Panc1 (cell line): ENCODE measurements at regions not wholly inside any gene's neighbourhood (a gene's known extent, or its start where the extent isn't known, plus 50 kb on each side); places are given as distances from the start of the nearest gene placed in this dataset.

Source experiments
- ATAC-seq: fragments of 200-7000 bp; cut with Tn5 transposase; 2 replicates; pipeline ENCODE4 v1.9.1; 2020; ENCODE audit warnings: mild to moderate bottlenecking, moderate library complexity
- BruUV-seq: library from RNA; stranded (reverse); fragments of 400-500 nt; replicated peaks from 2 replicates; lab custom pipeline; 2021; lab: Mats Ljungman, UMichigan
- CTCF ChIA-PET: fragments of 300-600 bp; sonication (Branson Sonifier 250); formaldehyde crosslinking; loops from one replicate; lab custom pipeline; 2022; ENCODE audit warnings: antibody characterized with exemption; lab: Charles Lee
- POLR2A ChIA-PET: fragments of 300-600 bp; sonication (Branson Sonifier 250); formaldehyde crosslinking; loops from one replicate; lab custom pipeline; 2022; ENCODE audit warnings: antibody characterized with exemption; lab: Charles Lee
- DNase-seq: peaks from one replicate; pipeline ENCODE4 v3.0.0-alpha.2; 2010; ENCODE audit warnings: low read depth, low spot score
- H3K27ac ChIP-seq: 2 replicates; pipeline ENCODE4 v1.5.1; 2011; ENCODE audit warnings: mild to moderate bottlenecking, low read length, inconsistent platforms
- H3K27me3 ChIP-seq: fragments of 200-500 bp; sonication (Bioruptor generic); 2 replicates; pipeline ENCODE4 v1.6.0; 2014; ENCODE audit warnings: low read length, inconsistent platforms; ENCODE audit not compliant: control insufficient read depth, insufficient read depth
- H3K36me3 ChIP-seq: fragments of 200-500 bp; sonication (Bioruptor generic); 2 replicates; pipeline ENCODE4 v1.5.1; 2014; ENCODE audit warnings: inconsistent platforms, mild to moderate bottlenecking, low read length, moderate library complexity; ENCODE audit not compliant: control insufficient read depth, insufficient read depth
- H3K4me1 ChIP-seq: 2 replicates; pipeline ENCODE4 v1.5.1; 2011; ENCODE audit warnings: inconsistent platforms, mild to moderate bottlenecking, low read length, moderate library complexity; ENCODE audit not compliant: control insufficient read depth, insufficient read depth
- H3K4me3 ChIP-seq, 2 experiments: 2 replicates each; pipeline ENCODE4 v1.5.1; 2011 to 2012; ENCODE audit warnings: low read depth in 2 of 2, low read length in 2 of 2, mild to moderate bottlenecking in 2 of 2, inconsistent platforms in 1 of 2, moderate library complexity in 1 of 2
- H3K9me3 ChIP-seq: fragments of 200-500 bp; sonication (Bioruptor generic); 2 replicates; pipeline ENCODE4 v1.5.1; 2014; ENCODE audit warnings: low read depth, mild to moderate bottlenecking, inconsistent platforms, low read length, moderate library complexity; ENCODE audit not compliant: control insufficient read depth, insufficient read depth
- CTCF ChIP-seq: fragments of 450-650 bp; IDR thresholded peaks from 2 replicates; pipeline ENCODE4 v1.5.1; 2017; ENCODE audit warnings: mild to moderate bottlenecking
- POLR2AphosphoS5 ChIP-seq: IDR thresholded peaks from 2 replicates; pipeline ENCODE4 v1.6.1; 2012; ENCODE audit warnings: mild to moderate bottlenecking, low read depth, low read length, moderate library complexity
- SIN3A ChIP-seq: IDR thresholded peaks from 2 replicates; pipeline ENCODE4 v1.6.1; 2012; ENCODE audit warnings: low read depth, mild to moderate bottlenecking, low read length, moderate library complexity, borderline replicate concordance; ENCODE audit not compliant: insufficient read depth
- TCF7L2 ChIP-seq: IDR thresholded peaks from 2 replicates; pipeline ENCODE4 v1.6.1; 2011; ENCODE audit warnings: mild to moderate bottlenecking, low read depth, low read length, inconsistent platforms
- in situ Hi-C: cut with HindIII; loops from 2 replicates; pipeline ENCODE4 v1.10.0; 2016; ENCODE audit warnings: low sequenced_read_pairs, low pct_unique_long_range_greater_than_20kb
- intact Hi-C: fragments of 100-400 bp; cut with micrococcal nuclease; formaldehyde crosslinking; loops from one replicate; pipeline ENCODE4 v1.10.0; 2022; ENCODE audit not compliant: unreplicated experiment
- TF ChIP-seq, protein P1 (sequence below), 2 experiments: IDR thresholded peaks; 2 replicates each; pipeline ENCODE4 v1.6.1; 2011 to 2012; ENCODE audit warnings: low read depth in 2 of 2, control low read depth in 1 of 2, low read length in 1 of 2, mild to moderate bottlenecking in 1 of 2, moderate library complexity in 1 of 2; ENCODE audit not compliant: insufficient read depth in 1 of 2

DNA sequence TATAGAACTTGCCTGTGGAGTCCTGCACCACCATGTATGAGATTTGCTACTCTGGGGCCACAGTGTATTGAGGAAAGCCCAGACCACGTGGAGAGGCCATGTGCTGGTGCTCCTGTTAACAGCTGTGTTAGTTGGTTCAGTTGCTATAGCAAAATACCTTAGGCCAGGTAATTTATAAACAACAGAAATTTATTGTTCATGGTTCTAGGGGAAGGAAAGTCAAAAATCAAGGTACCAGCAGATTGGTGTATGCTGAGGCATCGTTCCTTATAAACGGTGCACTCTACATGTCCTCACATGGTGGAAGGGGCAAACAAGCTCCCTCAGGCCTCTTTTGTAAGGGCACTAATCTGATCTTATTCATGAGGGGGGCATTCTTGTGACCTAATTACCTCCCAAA is 135.9 kb upstream of the FOXN2 start:
- no peak overlapping the region for H3K4me3 ChIP-seq
- no TSS peak for BruUV-seq
- intact Hi-C loops (no loop called here), in situ Hi-C loops (no loop called here)
- no peak overlapping the region for H3K27ac ChIP-seq
- H3K36me3 ChIP-seq, result no peaks in the 10 kb centered on the region
- CTCF ChIA-PET, result no interaction called here
- POLR2A ChIA-PET, result no interaction called here
- no peaks in the 10 kb centered on the region for H3K27me3 ChIP-seq
- no peaks in the 10 kb centered on the region for H3K9me3 ChIP-seq
- DNase-seq (no peak), ATAC-seq (no peak)
- H3K4me1 ChIP-seq, result no peaks in the 10 kb centered on the region
- TF ChIP-seq TCF7L2 (no peak), POLR2AphosphoS5 (no peak), SIN3A (no peak), CTCF (no peak)
- TF ChIP-seq, protein P1, sequence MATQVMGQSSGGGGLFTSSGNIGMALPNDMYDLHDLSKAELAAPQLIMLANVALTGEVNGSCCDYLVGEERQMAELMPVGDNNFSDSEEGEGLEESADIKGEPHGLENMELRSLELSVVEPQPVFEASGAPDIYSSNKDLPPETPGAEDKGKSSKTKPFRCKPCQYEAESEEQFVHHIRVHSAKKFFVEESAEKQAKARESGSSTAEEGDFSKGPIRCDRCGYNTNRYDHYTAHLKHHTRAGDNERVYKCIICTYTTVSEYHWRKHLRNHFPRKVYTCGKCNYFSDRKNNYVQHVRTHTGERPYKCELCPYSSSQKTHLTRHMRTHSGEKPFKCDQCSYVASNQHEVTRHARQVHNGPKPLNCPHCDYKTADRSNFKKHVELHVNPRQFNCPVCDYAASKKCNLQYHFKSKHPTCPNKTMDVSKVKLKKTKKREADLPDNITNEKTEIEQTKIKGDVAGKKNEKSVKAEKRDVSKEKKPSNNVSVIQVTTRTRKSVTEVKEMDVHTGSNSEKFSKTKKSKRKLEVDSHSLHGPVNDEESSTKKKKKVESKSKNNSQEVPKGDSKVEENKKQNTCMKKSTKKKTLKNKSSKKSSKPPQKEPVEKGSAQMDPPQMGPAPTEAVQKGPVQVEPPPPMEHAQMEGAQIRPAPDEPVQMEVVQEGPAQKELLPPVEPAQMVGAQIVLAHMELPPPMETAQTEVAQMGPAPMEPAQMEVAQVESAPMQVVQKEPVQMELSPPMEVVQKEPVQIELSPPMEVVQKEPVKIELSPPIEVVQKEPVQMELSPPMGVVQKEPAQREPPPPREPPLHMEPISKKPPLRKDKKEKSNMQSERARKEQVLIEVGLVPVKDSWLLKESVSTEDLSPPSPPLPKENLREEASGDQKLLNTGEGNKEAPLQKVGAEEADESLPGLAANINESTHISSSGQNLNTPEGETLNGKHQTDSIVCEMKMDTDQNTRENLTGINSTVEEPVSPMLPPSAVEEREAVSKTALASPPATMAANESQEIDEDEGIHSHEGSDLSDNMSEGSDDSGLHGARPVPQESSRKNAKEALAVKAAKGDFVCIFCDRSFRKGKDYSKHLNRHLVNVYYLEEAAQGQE (IDR thresholded peaks at IDR 0.05; ENCODE audit: insufficient read depth in 1 of 2, low read depth in 2 of 2, low read length in 1 of 2), result no peak

- Histone ChIP-seq H3K27ac (no peak overlapping the region), H3K36me3 (no peaks in the 10 kb centered on the region), H3K4me1 (no peaks in the 10 kb centered on the region), H3K4me3 (no peak overlapping the region), H3K9me3 (no peaks in the 10 kb centered on the region), H3K27me3 (no peaks in the 10 kb centered on the region)
- BruUV-seq, result no TSS peak
- TF ChIP-seq, protein P1 (IDR thresholded peaks at IDR 0.05; ENCODE audit: insufficient read depth in 1 of 2, low read depth in 2 of 2, low read length in 1 of 2), result no peak
- TF ChIP-seq POLR2AphosphoS5, result no peak
- no peak for TF ChIP-seq SIN3A
- TF ChIP-seq CTCF, result no peak
- TF ChIP-seq TCF7L2, result no peak
- in situ Hi-C loops, result no loop called here
- ATAC-seq (no peak), DNase-seq (no peak)
- POLR2A ChIA-PET, result no interaction called here
- CTCF ChIA-PET, result no interaction called here
- intact Hi-C loops, result no loop called here
These were observed 133.9 kb upstream of the FOXN2 start for GRCh38 chr2:48180557-48180956.
